GM12891 (cell line): ENCODE measurements at regions not wholly inside any gene's neighbourhood (a gene's known extent, or its start where the extent isn't known, plus 50 kb on each side); places are given as distances from the start of the nearest gene placed in this dataset.

Experiments
- PAX5 ChIP-seq: IDR thresholded peaks from 2 replicates; pipeline ENCODE4 v1.6.1; 2011; ENCODE audit warnings: low read length, moderate library complexity, mild to moderate bottlenecking; ENCODE audit not compliant: insufficient read depth, severe bottlenecking
- POLR2A ChIP-seq: IDR thresholded peaks from 2 replicates; pipeline ENCODE4 v1.6.1; 2011; ENCODE audit warnings: low read depth, low read length, control low read depth
- POLR2AphosphoS5 ChIP-seq: IDR thresholded peaks from 2 replicates; pipeline ENCODE4 v1.6.1; 2011; ENCODE audit warnings: low read depth, low read length, control low read depth
- POU2F2 ChIP-seq: IDR thresholded peaks from 2 replicates; pipeline ENCODE4 v1.6.1; 2011; ENCODE audit warnings: low read depth, mild to moderate bottlenecking, control low read depth, low read length, moderate library complexity
- TAF1 ChIP-seq: IDR thresholded peaks from 2 replicates; pipeline ENCODE4 v1.6.1; 2011; ENCODE audit warnings: low read depth, low read length, control low read depth

DNA sequence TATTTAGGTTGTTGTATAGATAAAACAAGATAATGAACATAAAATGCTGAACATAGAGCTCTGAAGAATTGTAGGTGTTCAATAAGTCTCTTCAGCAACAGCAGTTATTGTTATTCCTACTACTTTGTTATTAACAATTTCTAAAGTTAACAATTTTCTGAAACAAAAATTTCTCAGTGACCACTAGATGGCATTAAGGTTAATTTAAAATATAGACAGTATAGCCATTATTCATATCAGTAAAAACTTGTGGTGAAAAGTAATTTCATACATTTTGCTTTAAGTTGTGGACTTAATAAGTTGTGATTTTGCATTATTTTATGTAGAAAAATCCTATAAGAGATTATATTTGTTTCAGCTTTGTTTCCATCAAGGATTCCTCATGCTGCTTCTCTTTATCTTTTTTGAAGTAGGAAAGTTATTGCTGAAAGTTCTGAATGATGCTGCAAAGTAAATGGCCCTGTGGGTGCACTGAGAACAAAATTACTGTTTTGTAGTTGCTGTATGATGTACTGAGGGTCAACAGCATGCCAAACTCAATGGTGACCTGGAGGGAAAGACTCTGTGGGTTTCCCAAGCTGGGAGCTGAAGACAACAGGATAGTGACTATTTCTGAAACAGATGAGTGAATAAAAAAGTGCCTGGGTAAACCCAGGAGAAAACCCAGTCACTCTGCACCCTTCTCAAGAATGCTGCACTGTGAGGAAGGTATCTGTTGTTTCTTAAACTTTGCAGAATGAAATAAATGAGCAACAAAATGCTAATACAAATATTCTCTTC is 253.6 kb downstream of the KIF20B start:
- no peak for TF ChIP-seq POLR2AphosphoS5
- no peak for TF ChIP-seq POU2F2
- no peak for TF ChIP-seq POLR2A
- TF ChIP-seq TAF1, result no peak
- TF ChIP-seq PAX5, result no peak
